H1 (cell line): ENCODE measurements at regions not wholly inside any gene's neighbourhood (a gene's known extent, or its start where the extent isn't known, plus 50 kb on each side); places are given as distances from the start of the nearest gene placed in this dataset.

Source experiments
- CTCF ChIA-PET: fragments of 300-600 bp; sonication (Branson Sonifier 250); formaldehyde crosslinking; loops from one replicate; lab custom pipeline; 2021; ENCODE audit not compliant: partially characterized antibody; lab: Charles Lee
- POLR2A ChIA-PET: fragments of 300-600 bp; sonication (Branson Sonifier 250); formaldehyde crosslinking; loops from one replicate; lab custom pipeline; 2021; ENCODE audit warnings: inconsistent platforms; ENCODE audit not compliant: partially characterized antibody; lab: Charles Lee
- DNase-seq, 2 experiments: peaks; one replicate each; pipeline versions ENCODE4 v3.0.0 to v3.0.0-alpha.2; 2010 to 2022; ENCODE audit warnings: low spot score in 2 of 2, low read depth in 1 of 2, mixed read lengths in 1 of 2
- FAIRE-seq: peaks from 2 replicates; lab custom pipeline; 2011; peaks lifted over from hg19 to GRCh38; lab: Jason Lieb, UNC
- H2AFZ ChIP-seq: 2 replicates; pipeline ENCODE4 v1.8.1; 2012; ENCODE audit warnings: low read length, inconsistent platforms
- H2AK5ac ChIP-seq: 2 replicates; pipeline ENCODE4 v1.6.1; 2013; ENCODE audit warnings: low read depth, low read length
- H2BK120ac ChIP-seq: replicated peaks from 2 replicates; pipeline ENCODE3; 2013; ENCODE audit warnings: low read depth, low read length, inconsistent platforms
- H2BK12ac ChIP-seq: 2 replicates; pipeline ENCODE4 v1.6.1; 2013; ENCODE audit warnings: low read depth, low read length
- H2BK15ac ChIP-seq: 2 replicates; pipeline ENCODE4 v1.6.1; 2013; ENCODE audit warnings: low read length
- H2BK20ac ChIP-seq: 2 replicates; pipeline ENCODE4 v1.6.1; 2013; ENCODE audit warnings: low read length
- H2BK5ac ChIP-seq: 2 replicates; pipeline ENCODE4 v1.6.1; 2013; ENCODE audit warnings: low read depth, low read length
- H3K14ac ChIP-seq: 2 replicates; pipeline ENCODE4 v1.6.1; 2013; ENCODE audit warnings: inconsistent platforms; ENCODE audit not compliant: insufficient read length
- H3K18ac ChIP-seq: 2 replicates; pipeline ENCODE4 v1.6.1; 2013; ENCODE audit warnings: low read length; ENCODE audit errors: extremely low read depth
- H3K23ac ChIP-seq: 2 replicates; pipeline ENCODE4 v1.6.1; 2013; ENCODE audit warnings: inconsistent platforms; ENCODE audit not compliant: insufficient read length
- H3K23me2 ChIP-seq: 2 replicates; pipeline ENCODE4 v1.6.1; 2013; ENCODE audit warnings: low read depth, low read length
- H3K27ac ChIP-seq: 2 replicates; pipeline ENCODE4 v1.6.1; 2011; ENCODE audit warnings: low read depth, low read length, inconsistent platforms
- H3K27me3 ChIP-seq, 4 experiments: replicated peaks in 1 of 4; 1 replicate in 1 of 4; 2 replicates in 3 of 4; pipeline versions ENCODE4 v1.6.1 to v1.8.1; 2011 to 2013; ENCODE audit warnings: low read length in 3 of 4, mild to moderate bottlenecking in 3 of 4, inconsistent platforms in 2 of 4, mixed read lengths in 2 of 4, moderate library complexity in 1 of 4; ENCODE audit not compliant: control insufficient read depth in 3 of 4, insufficient read depth in 3 of 4; ENCODE audit errors: extremely low read depth in 1 of 4
- H3K36me3 ChIP-seq, 4 experiments: 2 replicates each; pipeline versions ENCODE4 v1.6.1 to v1.8.1; 2011 to 2013; ENCODE audit warnings: mild to moderate bottlenecking in 4 of 4, low read length in 3 of 4, moderate library complexity in 2 of 4, control low read depth in 1 of 4, inconsistent platforms in 1 of 4; ENCODE audit not compliant: insufficient read depth in 4 of 4, control insufficient read depth in 2 of 4
- H3K4ac ChIP-seq: replicated peaks from 2 replicates; pipeline ENCODE3; 2013; ENCODE audit warnings: low read length, low read depth, mixed read lengths, inconsistent platforms; ENCODE audit not compliant: insufficient read length
- H3K4me1 ChIP-seq, 4 experiments: replicated peaks in 1 of 4; 1 replicate in 1 of 4; 2 replicates in 3 of 4; pipeline versions ENCODE4 v1.6.1 to v1.8.1; 2011 to 2013; ENCODE audit warnings: low read length in 3 of 4, inconsistent platforms in 2 of 4, mixed read lengths in 1 of 4; ENCODE audit not compliant: insufficient read depth in 4 of 4, control insufficient read depth in 3 of 4
- H3K4me2 ChIP-seq, 2 experiments: 2 replicates each; pipeline versions ENCODE4 v1.6.1 to v1.8.1; 2011 to 2013; ENCODE audit warnings: low read depth in 2 of 2, low read length in 2 of 2, control low read depth in 1 of 2, inconsistent platforms in 1 of 2, mild to moderate bottlenecking in 1 of 2; ENCODE audit not compliant: insufficient read depth in 1 of 2
- H3K4me3 ChIP-seq, 4 experiments: fragments of 200-600, 300-600 bp in 1 of 4; sonication (generic), shearing (Covaris generic), sonication (Bioruptor Twin) in 1 of 4; 2 replicates each; pipeline versions ENCODE4 v1.5.1 to v1.8.1; 2011 to 2016; ENCODE audit warnings: low read length in 4 of 4, low read depth in 3 of 4, control low read depth in 2 of 4, inconsistent platforms in 2 of 4, mild to moderate bottlenecking in 2 of 4, mixed read lengths in 1 of 4, moderate library complexity in 1 of 4; ENCODE audit not compliant: insufficient read depth in 2 of 4; ENCODE audit errors: extremely low read depth in 1 of 4
- H3K56ac ChIP-seq: replicated peaks from 2 replicates; pipeline ENCODE3; 2013; ENCODE audit warnings: low read depth, mild to moderate bottlenecking, mixed read lengths, low read length, inconsistent platforms; ENCODE audit not compliant: insufficient read length
- H3K79me1 ChIP-seq: 2 replicates; pipeline ENCODE4 v1.6.1; 2013; ENCODE audit warnings: low read depth, low read length, control low read depth
- H3K79me2 ChIP-seq, 2 experiments: 2 replicates each; pipeline versions ENCODE4 v1.6.1 to v1.8.1; 2012 to 2013; ENCODE audit warnings: low read length in 2 of 2, mild to moderate bottlenecking in 2 of 2, inconsistent platforms in 1 of 2; ENCODE audit not compliant: insufficient read depth in 2 of 2, control insufficient read depth in 1 of 2
- H3K9ac ChIP-seq, 4 experiments: replicated peaks in 1 of 4; 1 replicate in 1 of 4; 2 replicates in 3 of 4; pipeline versions ENCODE4 v1.6.1 to v1.8.1; 2011 to 2013; ENCODE audit warnings: low read depth in 3 of 4, low read length in 3 of 4, control low read depth in 2 of 4, mild to moderate bottlenecking in 2 of 4, moderate library complexity in 2 of 4, inconsistent platforms in 1 of 4; ENCODE audit errors: extremely low read depth in 1 of 4
- H3K9me3 ChIP-seq, 2 experiments: 2 replicates each; pipeline versions ENCODE4 v1.6.1 to v1.8.1; 2012 to 2013; ENCODE audit warnings: mild to moderate bottlenecking in 2 of 2, moderate library complexity in 2 of 2, control low read depth in 1 of 2, inconsistent platforms in 1 of 2, low read depth in 1 of 2, low read length in 1 of 2, mixed read lengths in 1 of 2; ENCODE audit not compliant: insufficient read depth in 2 of 2
- H4K20me1 ChIP-seq, 2 experiments: replicated peaks in 1 of 2; 2 replicates each; pipeline versions ENCODE3 to v1.8.1; 2011 to 2013; ENCODE audit warnings: inconsistent platforms in 2 of 2, low read length in 2 of 2, mild to moderate bottlenecking in 1 of 2; ENCODE audit not compliant: insufficient read depth in 2 of 2, control insufficient read depth in 1 of 2
- H4K5ac ChIP-seq: 2 replicates; pipeline ENCODE4 v1.6.1; 2013; ENCODE audit warnings: low read length, low read depth, mixed read lengths, inconsistent platforms; ENCODE audit not compliant: insufficient read length
- H4K8ac ChIP-seq: 2 replicates; pipeline ENCODE4 v1.8.0; 2013; ENCODE audit warnings: mild to moderate bottlenecking, moderate library complexity, low read length, inconsistent platforms; ENCODE audit not compliant: insufficient read depth; ENCODE audit errors: extremely low read depth
- H4K91ac ChIP-seq: replicated peaks from 2 replicates; pipeline ENCODE3; 2013; ENCODE audit warnings: low read length, mixed read lengths, inconsistent platforms; ENCODE audit not compliant: insufficient read length
- CTCF ChIP-seq, 3 experiments: IDR thresholded peaks; 1 replicate in 2 of 3; 2 replicates in 1 of 3; pipeline versions ENCODE4 v1.5.1 to v1.6.1; 2011; ENCODE audit warnings: low read length in 3 of 3, mild to moderate bottlenecking in 3 of 3, inconsistent platforms in 2 of 3, low read depth in 1 of 3, moderate library complexity in 1 of 3; ENCODE audit not compliant: insufficient read depth in 1 of 3; ENCODE audit errors: control extremely low read depth in 1 of 3
- JUND ChIP-seq: IDR thresholded peaks from 2 replicates; pipeline ENCODE4 v1.6.1; 2011; ENCODE audit warnings: mild to moderate bottlenecking, improper control_type of control experiment, low read length
- RAD21 ChIP-seq, 2 experiments: IDR thresholded peaks in 1 of 2; conservative IDR thresholded peaks in 1 of 2; 2 replicates each; pipeline ENCODE4 v1.6.1; 2011; ENCODE audit warnings: low read depth in 2 of 2, low read length in 2 of 2, improper control_type of control experiment in 1 of 2, inconsistent platforms in 1 of 2, mild to moderate bottlenecking in 1 of 2, moderate library complexity in 1 of 2
- SAP30 ChIP-seq: fragments of 300-600 bp; sonication (generic); IDR thresholded peaks from 2 replicates; pipeline ENCODE4 v1.7.1; 2012; ENCODE audit warnings: low read length, moderate library complexity, mild to moderate bottlenecking, inconsistent platforms; ENCODE audit not compliant: insufficient read depth, insufficient replicate concordance
- WGBS, 2 experiments: shearing (Covaris generic) in 1 of 2; methylation state at CpG; one replicate each; pipeline versions ENCODE4 v1.1.6 to v1.1.7; 2013 to 2015; ENCODE audit warnings: low lambda C conversion rate in 2 of 2, mixed read lengths in 2 of 2, inconsistent platforms in 1 of 2, low coverage in 1 of 2, missing lambda C conversion rate in 1 of 2; ENCODE audit not compliant: insufficient replicate concordance in 2 of 2, insufficient coverage in 1 of 2, insufficient read length in 1 of 2; ENCODE audit errors: extremely low coverage in 1 of 2, missing lambda C conversion rate in 1 of 2; 5-methylcytosine and 5-hydroxymethylcytosine counted together

GRCh38 chr10:78664929-78665553 is 403.7 kb upstream of the ZMIZ1 start:
- no peak overlapping the region for H2BK5ac ChIP-seq
- no peak overlapping the region for H3K4me2 ChIP-seq
- H3K23me2 ChIP-seq: no peaks in the 10 kb centered on the region
- no peaks in the 10 kb centered on the region for H4K20me1 ChIP-seq
- no peak overlapping the region for H2AFZ ChIP-seq
- no peak overlapping the region for H4K91ac ChIP-seq
- H3K79me1 ChIP-seq: no peaks in the 10 kb centered on the region
- POLR2A ChIA-PET: no interaction called here
- H3K27me3 ChIP-seq: no peaks in the 10 kb centered on the region
- no peak overlapping the region for H2AK5ac ChIP-seq
- no peak overlapping the region for H3K14ac ChIP-seq
- H3K4me3 ChIP-seq: no peak overlapping the region
- WGBS, 2 experiments: 81% methylated on average over 4 of the region's 4 CpGs; no CpG with 5 or more reads in 1 of the 2 experiments
- H3K9ac ChIP-seq: no peak overlapping the region
- no peak overlapping the region for H2BK20ac ChIP-seq
- no peak for FAIRE-seq
- H3K79me2 ChIP-seq: no peaks in the 10 kb centered on the region
- CTCF ChIA-PET: interaction anchor here (0.6 to 2.9 kb wide), 19 partner anchors 9 to 537 kb away, joined by 3 to 23 read pairs (median 4); no protein-coding TSS in a partner anchor
- TF ChIP-seq JUND (no peak), CTCF (IDR thresholded peaks at IDR 0.05; ENCODE audit: control extremely low read depth in 1 of 3, insufficient read depth in 1 of 3, low read depth in 1 of 3, low read length in 3 of 3) (peak in 2 of 3 experiments; percentile 23 to 68; a peak in 2 of 4 replicates), RAD21 (IDR thresholded peaks at IDR 0.05 in 1 of 2, conservative IDR thresholded peaks at IDR 0.05 in 1 of 2; ENCODE audit: low read depth in 2 of 2, low read length in 2 of 2) (peak; percentile 48 to 66), SAP30 (no peak)
- TF ChIP-seq, all 59 proteins: peak for 2
- no peak overlapping the region for H2BK12ac ChIP-seq
- H3K4ac ChIP-seq: no peak overlapping the region
- H4K5ac ChIP-seq: no peak overlapping the region
- H3K56ac ChIP-seq: no peak overlapping the region
- no peak overlapping the region for H2BK120ac ChIP-seq
- no peak overlapping the region for H2BK15ac ChIP-seq
- H3K36me3 ChIP-seq: peaks cover 0 to 3% (median 0%) of the 10 kb centered on the region in 4 experiments; a peak in 2 of 8 replicates
- H3K27ac ChIP-seq: no peak overlapping the region
- peak in 1 of 2 experiments; percentile 51 for DNase-seq
- no peak overlapping the region for H4K8ac ChIP-seq
- no peaks in the 10 kb centered on the region for H3K4me1 ChIP-seq
- H3K23ac ChIP-seq: no peak overlapping the region
- H3K18ac ChIP-seq: no peak overlapping the region
- H3K9me3 ChIP-seq: peaks cover 21% of the 10 kb centered on the region in 2 experiments
